Muscle of leg (tissue), 3 donors: ENCODE measurements at regions not wholly inside any gene's neighbourhood (a gene's known extent, or its start where the extent isn't known, plus 50 kb on each side); places are given as distances from the start of the nearest gene placed in this dataset.

ENCODE experiments used
- DNase-seq: peaks from one replicate; pipeline ENCODE4 v3.0.0; 2013
- H3K27ac ChIP-seq: one replicate; pipeline ENCODE4 v1.5.1; 2013; ENCODE audit warnings: mild to moderate bottlenecking, low read length, control low read depth
- H3K27me3 ChIP-seq: one replicate; pipeline ENCODE4 v1.6.1; 2013; ENCODE audit warnings: low read length; ENCODE audit not compliant: control insufficient read depth, insufficient read depth
- H3K36me3 ChIP-seq: one replicate; pipeline ENCODE4 v1.6.1; 2013; ENCODE audit warnings: low read length; ENCODE audit not compliant: control insufficient read depth, insufficient read depth
- H3K4me1 ChIP-seq: one replicate; pipeline ENCODE4 v1.6.1; 2013; ENCODE audit warnings: low read length; ENCODE audit not compliant: control insufficient read depth, insufficient read depth
- H3K4me3 ChIP-seq: one replicate; pipeline ENCODE4 v1.5.1; 2013; ENCODE audit warnings: low read length, control low read depth
- H3K9me3 ChIP-seq: replicated peaks from 2 replicates; pipeline ENCODE4 v1.6.1; 2013; ENCODE audit warnings: low read depth, low read length; ENCODE audit not compliant: control insufficient read depth
- WGBS: methylation state at CpG from one replicate; pipeline ENCODE4 v1.1.5; 2013; ENCODE audit warnings: missing lambda C conversion rate; ENCODE audit not compliant: insufficient coverage; 5-methylcytosine and 5-hydroxymethylcytosine counted together

DNA sequence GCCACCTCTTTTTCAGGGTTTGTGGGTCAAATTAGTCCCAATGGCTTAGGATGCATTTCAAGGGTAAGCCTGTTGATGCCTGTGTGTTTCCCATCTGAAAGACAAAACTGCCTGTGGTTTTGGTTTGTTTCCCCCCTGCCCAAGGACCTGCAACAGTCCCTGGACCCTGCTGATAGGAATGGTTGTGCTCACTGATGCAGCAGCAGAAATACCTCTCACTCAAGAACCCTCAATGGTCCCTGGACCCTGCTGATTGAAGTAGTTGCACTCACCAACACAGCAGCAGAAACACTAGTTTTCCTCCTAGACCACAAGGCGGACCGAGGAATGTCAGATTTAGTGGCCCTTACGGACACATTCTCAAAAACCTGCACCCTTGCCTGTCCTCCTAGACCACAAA is 386.9 kb downstream of the NUP35 start:
- Histone ChIP-seq H3K9me3 (peaks cover 2% of the 10 kb centered on the region), H3K4me1 (no peaks in the 10 kb centered on the region), H3K36me3 (no peaks in the 10 kb centered on the region), H3K27ac (no peak overlapping the region), H3K4me3 (no peak overlapping the region), H3K27me3 (no peaks in the 10 kb centered on the region)
- no peak for DNase-seq
- WGBS: no CpG with 5 or more reads among the region's 3 CpGs

DNA sequence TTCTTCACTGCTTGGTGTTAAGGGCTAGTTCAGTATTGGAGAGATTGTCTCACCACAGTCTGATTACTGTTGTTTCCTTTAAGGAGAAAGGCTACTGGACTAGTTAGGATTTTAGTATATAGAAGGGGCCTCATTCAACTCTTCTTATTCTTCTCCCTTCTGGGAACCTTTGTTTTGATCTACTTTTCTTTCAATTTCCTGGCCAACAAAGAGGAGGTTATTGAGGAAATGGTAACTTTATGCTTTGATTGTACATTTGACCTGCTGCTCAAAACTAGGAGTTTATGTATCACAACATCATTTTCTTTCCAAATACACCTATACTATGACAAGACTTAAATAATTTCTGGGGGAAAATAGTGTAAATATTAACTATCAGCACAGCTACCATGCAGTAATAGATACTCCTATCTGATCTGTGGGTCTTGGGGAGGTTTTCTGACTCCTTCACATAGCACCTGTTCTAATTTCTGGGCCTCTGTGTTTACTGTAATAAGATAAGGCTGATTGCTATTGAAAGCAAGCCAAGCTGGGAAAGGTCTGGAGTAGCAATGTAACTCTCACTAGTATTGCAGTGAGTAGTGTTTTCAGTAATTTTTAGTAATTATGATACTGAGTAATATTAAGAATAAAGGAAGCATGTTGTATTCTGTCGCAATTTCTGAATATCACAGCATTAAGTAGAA is 395.3 kb downstream of the NUP35 start:
- no CpG with 5 or more reads among the region's 1 CpG for WGBS
- Histone ChIP-seq H3K36me3 (no peaks in the 10 kb centered on the region), H3K27ac (no peak overlapping the region), H3K27me3 (no peaks in the 10 kb centered on the region), H3K9me3 (no peaks in the 10 kb centered on the region), H3K4me3 (no peak overlapping the region), H3K4me1 (no peaks in the 10 kb centered on the region)
- peak; percentile 10 for DNase-seq

DNA sequence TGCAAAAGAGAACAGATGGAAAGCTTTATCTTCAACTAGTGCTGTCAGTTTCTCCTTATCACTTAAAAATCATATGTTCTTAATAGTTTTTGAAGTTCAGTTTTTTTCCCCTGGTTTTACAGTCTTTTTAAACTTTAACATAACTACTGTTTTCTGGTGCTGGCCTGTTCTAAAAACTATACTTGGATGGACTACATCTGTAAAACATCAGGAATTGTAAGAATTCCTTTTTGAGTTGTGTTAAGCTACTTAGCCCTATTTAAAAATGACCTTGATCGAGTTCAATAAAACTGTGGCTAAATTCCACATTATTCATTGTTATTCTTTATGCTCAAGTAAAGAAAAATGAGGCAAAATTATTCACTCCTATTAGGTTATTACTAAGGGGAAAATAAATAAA is 397.7 kb downstream of the NUP35 start:
- H3K27me3 ChIP-seq: no peaks in the 10 kb centered on the region
- H3K4me3 ChIP-seq: no peak overlapping the region
- DNase-seq: peak; percentile 46
- no peaks in the 10 kb centered on the region for H3K4me1 ChIP-seq
- no CpG with 5 or more reads among the region's 1 CpG for WGBS
- H3K36me3 ChIP-seq: no peaks in the 10 kb centered on the region
- H3K27ac ChIP-seq: no peak overlapping the region
- no peaks in the 10 kb centered on the region for H3K9me3 ChIP-seq

DNA sequence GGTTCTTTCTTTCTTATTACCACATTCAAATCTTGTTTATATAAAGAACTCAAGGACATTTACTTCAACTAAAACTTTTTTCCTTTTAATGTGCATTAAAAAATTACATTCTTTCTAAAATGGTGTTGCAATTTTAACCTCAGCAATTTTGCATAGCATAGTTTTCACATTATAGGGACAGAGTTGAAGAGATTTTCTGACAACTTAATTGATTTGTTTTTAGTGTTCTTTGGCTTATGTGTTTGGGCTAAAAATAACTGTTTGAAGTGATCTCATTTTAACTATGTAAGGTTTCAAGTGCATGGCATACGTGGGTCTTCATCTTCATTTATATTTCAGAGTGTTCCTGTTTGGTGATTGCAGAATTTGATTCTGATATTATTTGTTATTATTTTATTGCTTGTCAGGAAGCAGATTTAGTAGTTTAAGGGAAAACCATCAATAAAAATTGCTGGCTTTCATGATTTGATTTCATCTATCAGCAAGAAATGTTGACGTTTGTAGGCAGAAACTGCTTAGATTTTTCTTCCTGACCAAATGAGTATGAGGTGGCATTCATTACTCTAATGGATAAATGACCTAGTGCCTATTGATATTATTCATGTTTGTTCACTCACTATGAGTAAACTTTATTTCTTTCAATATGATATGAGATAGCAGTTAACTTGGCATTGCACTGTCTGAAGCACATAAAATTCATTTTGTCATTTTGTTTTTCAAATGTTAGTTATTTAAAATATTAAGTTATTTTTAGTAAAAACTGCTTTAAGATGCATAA is 398.4 kb downstream of the NUP35 start:
- Histone ChIP-seq H3K4me3 (no peak overlapping the region), H3K27me3 (no peaks in the 10 kb centered on the region), H3K4me1 (no peaks in the 10 kb centered on the region), H3K36me3 (no peaks in the 10 kb centered on the region), H3K27ac (no peak overlapping the region), H3K9me3 (no peaks in the 10 kb centered on the region)
- WGBS: no CpG with 5 or more reads among the region's 2 CpGs
- DNase-seq: peak; percentile 4

DNA sequence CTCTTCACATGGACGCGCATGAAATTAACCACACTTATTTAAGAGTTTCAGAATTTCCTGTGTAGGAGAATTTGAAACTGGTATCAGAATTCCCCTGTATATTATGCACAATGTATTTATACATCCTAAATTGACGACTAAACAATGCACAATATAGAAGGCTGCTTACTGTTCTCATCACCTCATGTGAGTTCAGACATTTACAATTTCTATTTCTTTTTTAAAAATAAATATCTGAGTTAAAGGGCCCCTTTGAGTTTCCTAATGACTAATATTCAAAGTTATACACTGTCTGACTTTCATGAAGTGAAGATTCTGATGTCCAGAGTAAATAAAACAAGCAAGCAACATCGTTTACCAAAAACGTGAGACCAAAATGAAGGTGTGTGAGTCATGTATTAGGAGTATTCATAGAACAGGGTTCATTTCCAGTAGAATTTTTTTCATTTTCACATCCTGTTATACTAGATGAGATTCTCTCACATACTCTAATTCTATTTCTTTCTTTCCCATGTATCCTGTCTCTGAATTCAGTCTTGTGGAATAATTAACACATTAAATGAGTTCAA is 406.2 kb downstream of the NUP35 start:
- no peak overlapping the region for H3K27ac ChIP-seq
- no peaks in the 10 kb centered on the region for H3K36me3 ChIP-seq
- WGBS: no CpG with 5 or more reads among the region's 5 CpGs
- DNase-seq: no peak
- no peaks in the 10 kb centered on the region for H3K9me3 ChIP-seq
- H3K4me3 ChIP-seq: no peak overlapping the region
- H3K4me1 ChIP-seq: no peaks in the 10 kb centered on the region
- no peaks in the 10 kb centered on the region for H3K27me3 ChIP-seq

DNA sequence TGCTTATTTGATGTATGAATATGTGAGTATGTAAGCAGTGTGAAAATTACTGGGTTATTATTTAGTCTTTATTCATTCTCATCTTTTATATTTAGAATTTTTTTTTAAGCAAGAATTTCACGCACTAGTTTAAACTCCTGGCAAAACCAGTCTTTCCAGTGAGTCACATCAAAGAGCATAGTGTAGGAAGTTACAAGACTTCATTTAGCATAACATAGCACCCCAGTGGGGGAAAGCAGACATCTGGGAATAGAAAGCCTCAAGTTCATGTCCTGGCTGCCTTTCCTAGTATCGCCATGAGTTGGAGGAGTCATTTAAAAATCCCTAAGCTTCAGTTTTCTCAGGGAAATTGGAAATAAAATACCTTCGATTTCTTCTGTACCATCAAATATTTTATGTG is 408.3 kb downstream of the NUP35 start:
- H3K36me3 ChIP-seq: no peaks in the 10 kb centered on the region
- DNase-seq: no peak
- H3K9me3 ChIP-seq: no peaks in the 10 kb centered on the region
- no peaks in the 10 kb centered on the region for H3K27me3 ChIP-seq
- no peaks in the 10 kb centered on the region for H3K4me1 ChIP-seq
- no peak overlapping the region for H3K27ac ChIP-seq
- WGBS: no CpG with 5 or more reads among the region's 3 CpGs
- H3K4me3 ChIP-seq: no peak overlapping the region

DNA sequence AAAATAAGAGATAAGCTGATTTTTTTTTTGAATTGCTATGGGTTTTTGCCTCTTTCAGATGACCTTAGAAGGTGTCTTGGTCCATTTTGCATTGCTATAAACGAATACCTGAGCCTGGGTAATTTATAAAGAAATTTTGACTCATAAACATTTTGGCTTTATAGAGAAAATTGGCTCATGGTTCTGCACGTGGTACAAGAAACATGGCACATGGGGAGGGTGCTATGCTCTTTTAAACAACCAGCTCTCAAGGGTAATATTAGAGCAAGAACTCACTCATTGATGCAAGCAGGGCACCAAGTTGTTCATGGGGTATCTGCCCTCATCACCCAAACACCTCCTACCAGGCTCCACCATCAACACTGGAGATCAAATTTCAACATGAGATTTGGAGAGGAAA is 408.8 kb downstream of the NUP35 start:
- Histone ChIP-seq H3K4me1 (no peaks in the 10 kb centered on the region), H3K36me3 (no peaks in the 10 kb centered on the region), H3K27me3 (no peaks in the 10 kb centered on the region), H3K4me3 (no peak overlapping the region), H3K9me3 (no peaks in the 10 kb centered on the region), H3K27ac (no peak overlapping the region)
- DNase-seq: no peak
- no CpG with 5 or more reads among the region's 2 CpGs for WGBS

DNA sequence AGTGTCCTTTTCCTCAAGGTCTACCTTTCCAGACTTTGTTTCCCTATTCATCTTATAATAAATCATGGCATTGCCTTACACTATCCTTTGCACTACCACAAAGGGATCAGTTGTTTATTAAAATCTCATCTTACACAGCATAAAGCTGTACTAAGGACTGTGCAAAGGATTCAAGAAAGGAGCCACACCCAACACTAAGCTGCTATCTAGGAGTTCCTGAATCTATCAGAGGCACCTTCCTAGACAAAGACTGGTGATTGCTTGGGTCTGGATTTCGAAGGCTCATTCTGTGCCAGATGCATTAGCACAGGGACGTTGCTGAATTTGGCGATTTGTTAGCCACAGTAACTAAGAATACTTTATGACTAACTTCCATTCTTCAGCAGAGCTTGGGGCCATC is 412.0 kb downstream of the NUP35 start:
- no peak overlapping the region for H3K27ac ChIP-seq
- no peaks in the 10 kb centered on the region for H3K36me3 ChIP-seq
- no peak for DNase-seq
- H3K4me3 ChIP-seq: no peak overlapping the region
- no peaks in the 10 kb centered on the region for H3K9me3 ChIP-seq
- 63% methylated on average over 2 of the region's 3 CpGs for whole genome bisulfite sequencing
- no peaks in the 10 kb centered on the region for H3K27me3 ChIP-seq
- H3K4me1 ChIP-seq: no peaks in the 10 kb centered on the region

DNA sequence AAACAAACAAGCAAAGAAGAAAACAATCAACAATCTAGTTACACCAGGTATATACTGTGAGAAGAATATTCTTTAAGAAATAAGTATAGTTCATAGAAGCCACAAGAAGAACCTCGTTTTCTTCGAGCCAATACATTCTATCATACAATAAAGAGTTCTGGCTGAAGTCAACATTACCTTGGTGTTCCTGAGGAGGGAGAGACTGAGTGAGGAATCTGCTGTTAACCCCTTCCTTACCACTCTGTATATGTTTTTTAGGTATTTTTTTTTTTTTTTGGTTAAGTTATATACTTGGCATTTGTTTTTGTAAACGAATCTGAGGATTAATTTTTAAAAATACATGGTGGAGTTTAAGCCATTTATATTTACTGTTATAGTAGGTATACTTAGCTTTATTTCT is 412.5 kb downstream of the NUP35 start:
- Histone ChIP-seq H3K9me3 (no peaks in the 10 kb centered on the region), H3K4me3 (no peak overlapping the region), H3K4me1 (no peaks in the 10 kb centered on the region), H3K36me3 (no peaks in the 10 kb centered on the region), H3K27ac (no peak overlapping the region), H3K27me3 (no peaks in the 10 kb centered on the region)
- no peak for DNase-seq
- no CpG with 5 or more reads among the region's 3 CpGs for WGBS

DNA sequence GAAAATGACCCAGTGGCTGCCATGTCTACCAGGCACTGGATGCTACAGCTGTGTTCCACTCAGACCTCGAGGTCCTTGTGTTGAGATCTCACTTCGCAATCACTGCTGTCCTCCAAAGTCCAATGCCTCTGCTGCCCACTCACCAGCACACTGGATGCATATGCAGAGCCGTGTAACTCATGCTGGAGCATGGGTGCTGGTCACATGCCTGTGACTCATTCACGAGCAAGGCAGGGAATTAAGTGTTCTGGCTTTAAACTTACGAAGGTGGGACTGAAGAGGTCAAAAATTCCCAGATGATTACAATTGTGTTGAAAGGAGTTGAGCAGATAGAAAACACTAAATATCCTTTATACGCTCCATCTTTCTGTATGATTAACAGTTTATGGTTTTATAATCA is 417.5 kb downstream of the NUP35 start:
- H3K27ac ChIP-seq: no peak overlapping the region
- no peaks in the 10 kb centered on the region for H3K9me3 ChIP-seq
- no peak overlapping the region for H3K4me3 ChIP-seq
- no peaks in the 10 kb centered on the region for H3K36me3 ChIP-seq
- DNase-seq: no peak
- H3K4me1 ChIP-seq: no peaks in the 10 kb centered on the region
- WGBS: 83% methylated on average over 4 of the region's 6 CpGs
- no peaks in the 10 kb centered on the region for H3K27me3 ChIP-seq
